ENCODE measurements at regions not wholly inside any gene's neighbourhood (a gene's known extent, or its start where the extent isn't known, plus 50 kb on each side); places are given as distances from the start of the nearest gene placed in this dataset.

GRCh38 chr15:31975830-31976229, 54.5 kb upstream of the CHRNA7 start:
- Mint-ChIP-seq H3K4me1 (ENCODE audit: low read depth) (peaks cover 2% of the 10 kb centered on the region), H3K4me3 (ENCODE audit: low read depth) (no peak overlapping the region), H3K36me3 (ENCODE audit: insufficient read depth) (no peaks in the 10 kb centered on the region), H3K27me3 (peaks cover 52% of the 10 kb centered on the region), H3K27ac (no peak overlapping the region), H3K9me3 (ENCODE audit: low read depth) (no peaks in the 10 kb centered on the region)
- DNase-seq (ENCODE audit: low spot score, unreplicated experiment), result no peak
- TF ChIP-seq, protein P1, sequence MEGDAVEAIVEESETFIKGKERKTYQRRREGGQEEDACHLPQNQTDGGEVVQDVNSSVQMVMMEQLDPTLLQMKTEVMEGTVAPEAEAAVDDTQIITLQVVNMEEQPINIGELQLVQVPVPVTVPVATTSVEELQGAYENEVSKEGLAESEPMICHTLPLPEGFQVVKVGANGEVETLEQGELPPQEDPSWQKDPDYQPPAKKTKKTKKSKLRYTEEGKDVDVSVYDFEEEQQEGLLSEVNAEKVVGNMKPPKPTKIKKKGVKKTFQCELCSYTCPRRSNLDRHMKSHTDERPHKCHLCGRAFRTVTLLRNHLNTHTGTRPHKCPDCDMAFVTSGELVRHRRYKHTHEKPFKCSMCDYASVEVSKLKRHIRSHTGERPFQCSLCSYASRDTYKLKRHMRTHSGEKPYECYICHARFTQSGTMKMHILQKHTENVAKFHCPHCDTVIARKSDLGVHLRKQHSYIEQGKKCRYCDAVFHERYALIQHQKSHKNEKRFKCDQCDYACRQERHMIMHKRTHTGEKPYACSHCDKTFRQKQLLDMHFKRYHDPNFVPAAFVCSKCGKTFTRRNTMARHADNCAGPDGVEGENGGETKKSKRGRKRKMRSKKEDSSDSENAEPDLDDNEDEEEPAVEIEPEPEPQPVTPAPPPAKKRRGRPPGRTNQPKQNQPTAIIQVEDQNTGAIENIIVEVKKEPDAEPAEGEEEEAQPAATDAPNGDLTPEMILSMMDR (IDR thresholded peaks at IDR 0.05; ENCODE audit: unreplicated experiment), result peak; percentile 35

DNA sequence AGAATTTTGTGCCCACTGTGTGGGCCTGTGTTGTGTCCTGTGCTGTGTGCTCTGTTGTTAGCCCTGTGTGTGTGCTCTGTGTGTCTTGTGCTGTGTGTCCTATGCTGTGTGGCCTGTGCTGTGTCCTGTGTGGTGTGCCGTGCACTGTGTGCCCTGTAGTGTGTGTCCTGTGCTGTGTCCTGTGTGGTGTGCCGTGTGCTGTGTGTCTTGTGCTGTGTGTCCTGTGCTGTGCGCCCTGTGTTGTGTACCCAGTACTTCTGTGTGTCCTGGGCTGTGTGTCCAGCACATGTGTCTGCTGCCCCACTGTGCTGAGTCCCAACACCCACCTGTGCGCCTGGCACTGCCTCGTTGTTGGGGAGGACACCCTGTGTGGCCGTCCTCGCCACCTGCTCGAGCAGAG, 53.2 kb upstream of the CHRNA7 start:
- Mint-ChIP-seq H3K27ac (no peak overlapping the region), H3K4me3 (ENCODE audit: low read depth) (no peak overlapping the region), H3K9me3 (ENCODE audit: low read depth) (no peaks in the 10 kb centered on the region), H3K27me3 (peaks cover 55% of the 10 kb centered on the region), H3K4me1 (ENCODE audit: low read depth) (peaks cover 2% of the 10 kb centered on the region), H3K36me3 (ENCODE audit: insufficient read depth) (no peaks in the 10 kb centered on the region)
- no peak for DNase-seq (ENCODE audit: low spot score, unreplicated experiment)
- TF ChIP-seq, protein P1 (IDR thresholded peaks at IDR 0.05; ENCODE audit: unreplicated experiment), result no peak

DNA sequence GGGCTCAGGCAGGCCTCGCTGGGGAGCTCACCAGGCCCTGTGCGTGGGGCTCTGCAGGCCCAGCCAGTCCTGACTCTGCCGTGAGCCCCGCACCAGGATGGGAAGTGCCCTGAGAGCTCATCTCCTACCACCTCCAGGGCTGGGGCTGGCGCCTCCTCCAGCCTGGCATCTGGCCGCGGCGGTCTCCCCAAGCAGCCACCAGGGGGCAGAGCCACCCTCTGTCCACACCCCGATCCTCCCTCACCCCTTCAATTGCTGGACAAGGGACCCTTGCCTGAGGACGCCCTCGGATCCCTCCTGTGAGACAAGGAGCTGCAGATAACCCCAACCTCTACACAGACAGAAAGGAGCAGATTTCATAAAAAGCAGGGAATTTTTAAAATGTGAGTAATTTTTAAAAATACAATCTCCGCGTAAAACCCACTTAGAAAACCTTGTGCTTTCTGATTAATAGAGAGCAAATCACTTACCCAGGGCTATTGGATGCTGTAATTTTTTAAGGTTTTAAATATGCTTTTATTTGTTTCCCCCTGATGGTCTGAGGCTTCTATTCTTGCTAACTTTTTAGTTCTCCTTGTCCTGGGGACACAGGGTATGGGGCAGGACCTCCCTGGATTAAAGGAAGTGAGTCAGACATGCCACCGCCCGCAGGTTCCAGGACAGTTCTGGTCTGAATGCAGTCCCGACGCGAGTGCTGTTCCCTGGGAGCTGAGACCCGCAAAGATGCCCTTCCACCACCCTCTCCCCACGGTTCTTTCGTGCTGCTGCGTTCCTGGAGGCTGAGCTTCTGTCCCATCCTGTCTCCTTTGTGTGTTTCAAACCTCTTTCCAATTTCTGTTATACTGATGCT, 52.3 kb upstream of the CHRNA7 start:
- Mint-ChIP-seq H3K4me1 (ENCODE audit: low read depth) (peaks cover 2% of the 10 kb centered on the region), H3K27me3 (peaks cover 55% of the 10 kb centered on the region), H3K9me3 (ENCODE audit: low read depth) (no peaks in the 10 kb centered on the region), H3K4me3 (ENCODE audit: low read depth) (no peak overlapping the region), H3K36me3 (ENCODE audit: insufficient read depth) (no peaks in the 10 kb centered on the region), H3K27ac (no peak overlapping the region)
- DNase-seq (ENCODE audit: low spot score, unreplicated experiment), result peak; percentile 69
- TF ChIP-seq, protein P1 (IDR thresholded peaks at IDR 0.05; ENCODE audit: unreplicated experiment), result peak; percentile 96

All from progenitor cell of endocrine pancreas (in vitro differentiated cells).